ENCODE measurements at regions not wholly inside any gene's neighbourhood (a gene's known extent, or its start where the extent isn't known, plus 50 kb on each side); places are given as distances from the start of the nearest gene placed in this dataset.

- DNase-seq: no peak
- H3K27me3 Mint-ChIP-seq (ENCODE audit: unreplicated experiment): no peaks in the 10 kb centered on the region
- H3K4me3 Mint-ChIP-seq (ENCODE audit: unreplicated experiment): no peak overlapping the region
- no peaks in the 10 kb centered on the region for H3K36me3 Mint-ChIP-seq (ENCODE audit: unreplicated experiment)
- H3K9me3 Mint-ChIP-seq (ENCODE audit: unreplicated experiment): no peaks in the 10 kb centered on the region
- TF ChIP-seq, protein P1, sequence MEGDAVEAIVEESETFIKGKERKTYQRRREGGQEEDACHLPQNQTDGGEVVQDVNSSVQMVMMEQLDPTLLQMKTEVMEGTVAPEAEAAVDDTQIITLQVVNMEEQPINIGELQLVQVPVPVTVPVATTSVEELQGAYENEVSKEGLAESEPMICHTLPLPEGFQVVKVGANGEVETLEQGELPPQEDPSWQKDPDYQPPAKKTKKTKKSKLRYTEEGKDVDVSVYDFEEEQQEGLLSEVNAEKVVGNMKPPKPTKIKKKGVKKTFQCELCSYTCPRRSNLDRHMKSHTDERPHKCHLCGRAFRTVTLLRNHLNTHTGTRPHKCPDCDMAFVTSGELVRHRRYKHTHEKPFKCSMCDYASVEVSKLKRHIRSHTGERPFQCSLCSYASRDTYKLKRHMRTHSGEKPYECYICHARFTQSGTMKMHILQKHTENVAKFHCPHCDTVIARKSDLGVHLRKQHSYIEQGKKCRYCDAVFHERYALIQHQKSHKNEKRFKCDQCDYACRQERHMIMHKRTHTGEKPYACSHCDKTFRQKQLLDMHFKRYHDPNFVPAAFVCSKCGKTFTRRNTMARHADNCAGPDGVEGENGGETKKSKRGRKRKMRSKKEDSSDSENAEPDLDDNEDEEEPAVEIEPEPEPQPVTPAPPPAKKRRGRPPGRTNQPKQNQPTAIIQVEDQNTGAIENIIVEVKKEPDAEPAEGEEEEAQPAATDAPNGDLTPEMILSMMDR (IDR thresholded peaks at IDR 0.05; ENCODE audit: partially characterized antibody, unreplicated experiment): no peak
- H3K27ac Mint-ChIP-seq (ENCODE audit: unreplicated experiment): no peak overlapping the region
- no peaks in the 10 kb centered on the region for H3K4me1 Mint-ChIP-seq (ENCODE audit: low read depth, unreplicated experiment)
These were observed 269.0 kb downstream of the NSUN3 start for GRCh38 chr3:94331831-94332230.

- no peak overlapping the region for H3K27ac Mint-ChIP-seq (ENCODE audit: unreplicated experiment)
These were observed 273.3 kb downstream of the NSUN3 start for GRCh38 chr3:94336046-94336753.

GRCh38 chr3:94345101-94345500 is 282.2 kb downstream of the NSUN3 start:
- H3K27ac Mint-ChIP-seq (ENCODE audit: unreplicated experiment): no peak overlapping the region
- TF ChIP-seq, protein P1 (IDR thresholded peaks at IDR 0.05; ENCODE audit: partially characterized antibody, unreplicated experiment): no peak

More at GRCh38 chr3:94336046-94336753, 273.3 kb downstream of the NSUN3 start:
- Mint-ChIP-seq H3K27me3 (ENCODE audit: unreplicated experiment) (no peaks in the 10 kb centered on the region), H3K4me1 (ENCODE audit: low read depth, unreplicated experiment) (no peaks in the 10 kb centered on the region), H3K9me3 (ENCODE audit: unreplicated experiment) (no peaks in the 10 kb centered on the region), H3K4me3 (ENCODE audit: unreplicated experiment) (no peak overlapping the region), H3K36me3 (ENCODE audit: unreplicated experiment) (no peaks in the 10 kb centered on the region)
- TF ChIP-seq, protein P1 (IDR thresholded peaks at IDR 0.05; ENCODE audit: partially characterized antibody, unreplicated experiment): no peak
- no peak for DNase-seq

DNA sequence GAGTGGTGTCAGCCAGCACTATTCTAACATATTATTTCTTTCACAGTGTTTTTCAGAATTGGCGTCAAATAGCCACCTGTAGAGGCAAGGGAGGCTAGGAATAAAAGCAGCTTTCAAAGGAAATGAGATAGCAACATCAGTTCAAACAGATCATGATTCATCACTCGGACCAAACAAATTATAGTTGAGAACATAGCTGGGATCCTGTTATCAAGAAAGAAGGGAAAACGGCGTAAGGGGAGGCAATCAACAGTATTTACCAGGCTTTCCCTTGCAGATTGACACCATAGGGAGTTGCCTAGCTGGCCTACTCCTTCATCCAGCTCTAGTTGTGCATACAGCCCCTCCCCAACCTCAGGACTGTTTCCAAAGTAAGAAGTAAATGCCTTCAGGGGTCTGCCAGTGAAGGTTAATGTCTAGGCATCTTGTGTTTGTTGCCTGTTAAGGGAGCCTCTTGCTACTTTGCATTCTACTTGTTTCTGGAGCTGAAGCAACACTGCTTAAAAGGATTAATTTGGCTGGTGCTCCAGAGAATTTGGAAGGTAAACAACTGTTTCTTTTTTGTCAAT is 286.5 kb downstream of the NSUN3 start:
- DNase-seq: no peak
- Mint-ChIP-seq H3K27ac (ENCODE audit: unreplicated experiment) (no peak overlapping the region), H3K4me1 (ENCODE audit: low read depth, unreplicated experiment) (no peaks in the 10 kb centered on the region), H3K9me3 (ENCODE audit: unreplicated experiment) (no peaks in the 10 kb centered on the region), H3K36me3 (ENCODE audit: unreplicated experiment) (no peaks in the 10 kb centered on the region), H3K4me3 (ENCODE audit: unreplicated experiment) (no peak overlapping the region), H3K27me3 (ENCODE audit: unreplicated experiment) (peaks cover under 1% of the 10 kb centered on the region)
- TF ChIP-seq, protein P1 (IDR thresholded peaks at IDR 0.05; ENCODE audit: partially characterized antibody, unreplicated experiment): no peak

More at GRCh38 chr3:94345101-94345500, 282.2 kb downstream of the NSUN3 start:
- peaks cover 2% of the 10 kb centered on the region for H3K27me3 Mint-ChIP-seq (ENCODE audit: unreplicated experiment)
- DNase-seq: no peak
- H3K36me3 Mint-ChIP-seq (ENCODE audit: unreplicated experiment): no peaks in the 10 kb centered on the region
- no peak overlapping the region for H3K4me3 Mint-ChIP-seq (ENCODE audit: unreplicated experiment)
- H3K4me1 Mint-ChIP-seq (ENCODE audit: low read depth, unreplicated experiment): no peaks in the 10 kb centered on the region
- no peaks in the 10 kb centered on the region for H3K9me3 Mint-ChIP-seq (ENCODE audit: unreplicated experiment)

DNA sequence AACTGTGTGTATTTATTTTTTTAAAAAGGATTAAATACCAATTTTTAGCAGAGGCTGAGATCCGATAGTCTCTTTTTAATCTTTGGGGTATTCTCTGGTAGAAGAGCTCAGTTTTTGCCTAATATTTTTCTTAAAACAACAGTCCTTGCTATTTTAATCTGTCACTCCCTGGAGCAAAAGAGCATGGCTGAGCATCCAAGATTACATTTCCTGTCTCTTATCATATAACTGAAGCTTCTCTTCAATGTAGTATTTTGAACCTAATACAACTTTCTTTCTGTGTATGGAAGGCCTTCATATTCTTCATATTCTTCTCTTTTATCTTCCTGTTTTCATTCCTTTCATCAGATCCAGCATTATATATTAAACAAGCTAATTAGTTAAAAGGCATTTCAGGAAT is 293.7 kb downstream of the NSUN3 start:
- no peak for DNase-seq
- Mint-ChIP-seq H3K9me3 (ENCODE audit: unreplicated experiment) (no peaks in the 10 kb centered on the region), H3K27me3 (ENCODE audit: unreplicated experiment) (no peaks in the 10 kb centered on the region), H3K36me3 (ENCODE audit: unreplicated experiment) (no peaks in the 10 kb centered on the region), H3K27ac (ENCODE audit: unreplicated experiment) (no peak overlapping the region), H3K4me3 (ENCODE audit: unreplicated experiment) (no peak overlapping the region), H3K4me1 (ENCODE audit: low read depth, unreplicated experiment) (peaks cover 6% of the 10 kb centered on the region)
- TF ChIP-seq, protein P1 (IDR thresholded peaks at IDR 0.05; ENCODE audit: partially characterized antibody, unreplicated experiment): no peak

Data from glutamatergic neuron (in vitro differentiated cells).